Fibroblast of pulmonary artery (primary cell): ENCODE measurements at regions not wholly inside any gene's neighbourhood (a gene's known extent, or its start where the extent isn't known, plus 50 kb on each side); places are given as distances from the start of the nearest gene placed in this dataset.

ENCODE experiments used
- DNase-seq: peaks from one replicate; pipeline ENCODE4 v3.0.0-alpha.2; 2010; ENCODE audit warnings: low read depth
- H3K4me3 ChIP-seq: replicated peaks from 2 replicates; pipeline ENCODE4 v1.5.1; 2011; ENCODE audit warnings: low read depth, mild to moderate bottlenecking, control low read depth, low read length, moderate library complexity
- TF ChIP-seq, protein P1 (sequence below): IDR thresholded peaks from 2 replicates; pipeline ENCODE4 v1.5.1; 2011; ENCODE audit warnings: mild to moderate bottlenecking, control low read depth, low read length, inconsistent platforms; ENCODE audit errors: missing control alignments

DNA sequence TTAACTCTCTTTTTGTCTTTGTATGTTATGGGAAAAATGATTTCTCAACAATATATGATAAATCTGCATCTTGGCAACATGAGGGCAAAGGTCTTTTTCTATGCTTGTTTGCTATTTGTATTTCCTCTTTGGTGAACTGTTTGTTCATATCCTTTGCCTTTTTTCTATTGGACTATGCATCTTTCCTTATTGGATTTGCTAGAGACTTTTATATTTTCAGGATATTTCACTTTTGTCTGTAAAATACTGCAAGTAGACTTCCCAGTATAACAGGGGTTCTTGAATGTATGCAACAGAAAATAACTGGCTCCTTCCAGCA is 69.4 kb upstream of the SSBP2 start:
- no peak overlapping the region for H3K4me3 ChIP-seq
- TF ChIP-seq, protein P1, sequence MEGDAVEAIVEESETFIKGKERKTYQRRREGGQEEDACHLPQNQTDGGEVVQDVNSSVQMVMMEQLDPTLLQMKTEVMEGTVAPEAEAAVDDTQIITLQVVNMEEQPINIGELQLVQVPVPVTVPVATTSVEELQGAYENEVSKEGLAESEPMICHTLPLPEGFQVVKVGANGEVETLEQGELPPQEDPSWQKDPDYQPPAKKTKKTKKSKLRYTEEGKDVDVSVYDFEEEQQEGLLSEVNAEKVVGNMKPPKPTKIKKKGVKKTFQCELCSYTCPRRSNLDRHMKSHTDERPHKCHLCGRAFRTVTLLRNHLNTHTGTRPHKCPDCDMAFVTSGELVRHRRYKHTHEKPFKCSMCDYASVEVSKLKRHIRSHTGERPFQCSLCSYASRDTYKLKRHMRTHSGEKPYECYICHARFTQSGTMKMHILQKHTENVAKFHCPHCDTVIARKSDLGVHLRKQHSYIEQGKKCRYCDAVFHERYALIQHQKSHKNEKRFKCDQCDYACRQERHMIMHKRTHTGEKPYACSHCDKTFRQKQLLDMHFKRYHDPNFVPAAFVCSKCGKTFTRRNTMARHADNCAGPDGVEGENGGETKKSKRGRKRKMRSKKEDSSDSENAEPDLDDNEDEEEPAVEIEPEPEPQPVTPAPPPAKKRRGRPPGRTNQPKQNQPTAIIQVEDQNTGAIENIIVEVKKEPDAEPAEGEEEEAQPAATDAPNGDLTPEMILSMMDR, result no peak
- DNase-seq, result no peak

DNA sequence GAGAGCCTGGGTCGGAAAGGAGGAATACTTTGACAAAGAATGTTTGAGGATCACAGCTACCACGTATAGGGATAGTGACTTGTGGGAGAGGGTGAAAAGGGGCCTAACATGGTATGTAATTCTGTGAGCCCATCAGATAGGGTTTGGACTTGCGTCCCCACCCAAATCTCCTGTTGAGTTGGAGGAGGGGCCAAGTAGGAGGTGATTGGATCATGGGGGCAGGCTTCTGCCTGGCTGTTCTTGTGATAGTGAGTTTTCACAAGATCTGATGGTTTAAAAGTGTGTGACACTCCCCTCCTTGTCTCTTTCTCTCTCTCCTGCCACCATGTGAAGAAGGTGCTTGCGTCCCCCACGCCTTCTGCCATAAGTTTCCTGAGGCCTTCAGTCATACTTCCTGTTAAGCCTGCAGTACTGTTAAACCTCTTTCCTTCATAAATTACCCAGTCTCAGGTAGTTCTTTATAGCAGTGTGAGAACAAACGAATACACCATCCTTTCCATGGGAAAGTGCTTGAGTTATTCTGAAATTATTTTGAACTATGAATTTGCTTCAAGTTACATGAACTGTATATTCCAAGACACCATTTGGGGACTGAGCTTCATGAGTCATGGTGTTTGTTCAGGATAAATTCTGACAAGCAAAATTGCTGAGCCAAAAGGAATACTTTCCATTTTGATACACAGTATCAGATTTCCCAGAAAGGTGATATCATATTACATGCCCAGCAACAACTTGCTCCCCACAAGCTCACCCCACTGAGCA is 68.8 kb upstream of the SSBP2 start:
- DNase-seq, result peak; percentile 44

DNA sequence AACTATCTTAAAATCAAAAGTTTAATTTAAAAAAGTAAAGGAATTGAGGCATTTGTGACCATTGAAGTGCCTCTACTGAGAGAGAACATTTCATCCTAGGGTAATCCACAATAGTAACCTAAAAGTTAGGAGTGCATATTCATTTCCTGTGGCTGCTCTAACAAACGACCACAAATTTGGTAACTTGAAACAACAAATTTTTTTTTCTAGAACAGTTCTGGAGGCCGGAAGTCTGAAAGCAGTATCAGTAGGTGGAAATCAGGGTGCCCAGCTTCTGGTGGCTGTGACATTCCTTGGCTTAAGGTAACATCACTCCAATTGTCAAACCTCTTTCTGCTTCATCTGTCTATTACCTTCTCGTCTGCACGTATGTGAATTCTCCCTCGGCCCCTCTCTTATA is 67.1 kb upstream of the SSBP2 start:
- DNase-seq, result no peak
- H3K4me3 ChIP-seq, result no peak overlapping the region
- TF ChIP-seq, protein P1, result no peak

More for the DNA sequence above, 68.8 kb upstream of the SSBP2 start:
- no peak overlapping the region for H3K4me3 ChIP-seq
- TF ChIP-seq, protein P1, result no peak

DNA sequence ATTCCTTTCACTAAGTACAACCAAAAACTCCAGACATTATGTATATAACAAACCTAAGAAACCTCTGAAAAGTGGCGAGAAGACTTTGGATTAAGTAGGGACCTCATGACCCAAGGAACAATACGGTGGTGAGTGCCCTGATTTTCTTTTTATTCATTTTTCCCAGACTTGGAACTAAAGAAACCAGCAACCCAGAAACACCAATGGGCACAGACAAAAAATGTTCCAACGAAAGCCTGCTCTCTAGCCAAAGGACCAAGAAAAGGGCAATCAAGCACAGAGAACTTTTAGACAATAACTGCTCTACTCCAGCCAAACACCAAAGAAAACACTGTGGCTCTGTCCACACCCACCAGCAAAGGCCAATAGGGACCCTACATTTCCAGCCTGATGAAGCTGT is 66.2 kb upstream of the SSBP2 start:
- no peak overlapping the region for H3K4me3 ChIP-seq
- no peak for DNase-seq
- TF ChIP-seq, protein P1, result no peak

DNA sequence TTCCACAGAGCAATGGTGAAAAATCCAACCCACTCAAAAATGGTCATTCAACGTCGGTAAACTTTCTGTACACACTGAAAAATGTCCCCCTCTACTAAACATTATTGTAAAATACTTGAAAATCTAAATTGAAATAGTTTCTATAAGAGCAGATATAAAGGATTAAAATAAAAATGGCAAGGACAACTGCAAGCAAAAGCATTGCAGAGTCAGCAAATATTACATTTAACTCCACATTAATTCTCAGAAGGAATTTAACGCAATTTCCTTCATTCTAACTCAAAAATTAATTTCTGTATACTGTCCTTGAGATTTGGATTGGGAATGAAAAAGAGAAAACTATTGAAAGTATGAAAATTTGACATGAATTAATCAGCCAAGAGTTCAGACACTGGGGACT is 64.4 kb upstream of the SSBP2 start:
- no peak overlapping the region for H3K4me3 ChIP-seq
- no peak for DNase-seq
- TF ChIP-seq, protein P1, result no peak

DNA sequence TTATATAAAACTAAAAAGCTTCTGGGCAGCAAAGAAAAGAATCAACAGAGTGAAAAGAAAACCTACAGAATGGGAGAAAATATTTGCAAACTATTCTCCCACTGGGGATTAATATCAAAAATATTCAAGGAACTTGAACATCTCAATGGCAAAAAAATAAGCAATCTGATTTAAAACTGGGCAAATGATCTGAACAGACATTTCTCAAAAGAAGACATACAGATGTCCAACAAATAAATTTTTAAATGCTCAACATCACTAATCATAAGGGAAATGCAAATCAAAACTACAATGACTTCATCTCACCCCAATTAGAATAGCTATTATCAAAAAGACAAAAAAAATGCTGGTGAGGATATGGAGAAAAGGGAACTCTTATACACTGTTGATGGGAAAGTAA is 57.2 kb upstream of the SSBP2 start:
- H3K4me3 ChIP-seq, result no peak overlapping the region
- TF ChIP-seq, protein P1, result no peak
- no peak for DNase-seq

DNA sequence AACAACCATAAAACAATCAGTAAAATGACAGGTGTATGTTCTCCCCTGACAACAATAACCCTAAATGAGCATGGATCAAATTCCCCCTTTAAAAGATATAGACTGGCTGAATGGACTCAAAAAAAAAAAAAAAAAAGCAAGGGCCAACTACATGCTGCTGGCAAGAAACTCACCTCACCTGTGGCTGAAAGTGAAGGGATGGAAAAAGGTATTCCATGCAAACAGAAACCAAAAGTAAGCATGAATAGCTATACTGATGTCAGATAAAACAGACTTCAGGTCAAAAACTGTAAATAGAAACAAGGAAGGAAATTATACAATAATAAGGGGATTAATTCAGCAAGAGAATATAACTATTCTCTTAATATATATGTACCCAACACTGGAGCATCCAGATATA is 54.2 kb upstream of the SSBP2 start:
- TF ChIP-seq, protein P1, result no peak

More for the DNA sequence above, 54.2 kb upstream of the SSBP2 start:
- H3K4me3 ChIP-seq, result no peak overlapping the region
- DNase-seq, result no peak
